Left renal pelvis (tissue), 4 donors: ENCODE measurements at regions not wholly inside any gene's neighbourhood (a gene's known extent, or its start where the extent isn't known, plus 50 kb on each side); places are given as distances from the start of the nearest gene placed in this dataset.
"Not testable (repeated sequence)": the region's sequence is repeated elsewhere in the genome, so short reads cannot be mapped to it uniquely, and the experiment has no call there.

Experiments
- DNase-seq, 4 donors: peaks; one replicate each; pipeline ENCODE4 v3.0.0-alpha.2; 2013; ENCODE audit warnings: low read depth in 4 of 4, low spot score in 3 of 4

DNA sequence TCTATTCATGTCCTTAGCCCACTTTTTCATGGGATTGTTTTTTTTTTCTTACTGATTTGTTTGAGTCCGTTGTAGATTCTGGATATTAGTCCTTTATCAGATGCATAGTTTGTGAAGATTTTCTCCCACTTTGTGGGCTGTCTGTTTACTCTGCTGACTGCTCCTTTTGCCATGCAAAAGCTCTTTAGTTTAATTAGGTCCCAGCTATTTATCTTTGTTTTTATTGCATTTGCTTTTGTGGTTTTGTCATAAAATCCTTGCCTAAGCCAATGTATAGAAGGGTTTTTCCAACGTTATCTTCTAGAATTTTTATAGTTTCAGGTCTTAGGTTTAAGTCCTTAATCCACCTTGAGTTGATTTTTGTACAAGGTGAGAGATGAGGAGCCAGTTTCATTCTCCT is 358.9 kb downstream of the ADAMTS20 start:
- not testable (repeated sequence) for DNase-seq

- DNase-seq, result not testable (repeated sequence)
These were observed 359.6 kb downstream of the ADAMTS20 start for GRCh38 chr12:43192442-43192841.

DNA sequence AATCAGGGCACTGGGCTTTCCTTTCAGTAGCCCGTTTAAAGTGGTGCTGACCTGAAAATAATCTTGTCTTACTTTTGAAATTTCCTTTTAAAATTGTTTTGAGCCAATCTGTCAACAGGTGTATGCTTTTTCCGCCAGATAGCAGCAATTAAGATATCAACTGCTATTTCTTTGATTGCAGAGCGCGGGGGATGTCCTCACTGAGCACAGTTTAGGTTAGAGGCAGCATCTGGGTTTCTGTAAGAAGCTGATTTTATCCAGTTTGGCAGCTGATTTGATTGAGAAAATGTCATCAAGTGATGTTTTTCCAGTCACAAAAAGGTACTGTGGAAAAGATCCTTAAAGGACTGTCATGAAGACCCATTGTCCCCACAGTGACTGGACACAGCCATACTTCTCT is 371.8 kb downstream of the ADAMTS20 start:
- no peak for DNase-seq

DNA sequence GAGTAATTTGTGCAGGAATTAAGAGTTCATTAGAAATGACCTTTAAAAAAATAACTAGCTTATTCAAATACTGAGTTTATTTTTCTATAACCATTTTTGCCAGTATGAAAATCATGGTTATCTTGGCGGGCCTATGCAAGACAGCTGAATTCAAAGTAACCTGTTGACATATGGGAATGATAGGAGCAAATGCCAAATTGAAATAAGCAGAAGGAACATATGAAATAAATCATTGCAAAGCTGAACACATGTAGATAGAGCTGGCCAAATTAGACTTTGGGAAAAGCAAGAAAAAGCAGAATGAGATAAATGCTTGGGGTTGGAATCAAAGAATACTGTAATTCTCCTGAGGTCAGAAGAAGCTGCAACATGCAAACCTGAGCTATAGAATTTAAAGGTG is 372.5 kb downstream of the ADAMTS20 start:
- no peak for DNase-seq

- DNase-seq, result no peak
These were observed 374.7 kb downstream of the ADAMTS20 start for GRCh38 chr12:43177276-43177675.

DNA sequence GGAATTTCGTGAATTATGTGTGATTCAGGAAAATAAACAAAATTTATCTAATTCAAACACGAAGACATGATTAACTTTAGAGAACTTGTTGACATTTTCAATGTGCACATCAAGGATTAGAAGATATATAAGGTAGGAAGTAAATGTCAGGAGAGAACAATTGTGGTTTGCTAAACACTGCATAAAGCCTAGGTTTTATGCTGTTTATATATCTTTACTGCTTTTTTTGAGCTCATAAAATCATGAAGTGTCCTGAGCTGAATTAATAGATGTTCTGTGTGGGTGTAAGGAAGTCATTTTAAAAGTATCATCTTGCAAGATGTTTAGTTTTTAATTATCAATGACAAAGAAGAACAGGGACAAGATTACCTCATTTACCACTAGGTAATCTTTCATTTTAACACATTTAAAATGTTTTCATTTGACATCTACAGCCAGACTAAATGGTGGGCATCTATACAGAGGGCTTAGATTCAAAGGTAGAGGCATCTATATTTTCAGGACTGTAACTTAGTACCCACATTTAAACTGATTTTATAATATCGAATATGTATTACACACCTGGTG is 382.8 kb downstream of the ADAMTS20 start:
- DNase-seq, result no peak

DNA sequence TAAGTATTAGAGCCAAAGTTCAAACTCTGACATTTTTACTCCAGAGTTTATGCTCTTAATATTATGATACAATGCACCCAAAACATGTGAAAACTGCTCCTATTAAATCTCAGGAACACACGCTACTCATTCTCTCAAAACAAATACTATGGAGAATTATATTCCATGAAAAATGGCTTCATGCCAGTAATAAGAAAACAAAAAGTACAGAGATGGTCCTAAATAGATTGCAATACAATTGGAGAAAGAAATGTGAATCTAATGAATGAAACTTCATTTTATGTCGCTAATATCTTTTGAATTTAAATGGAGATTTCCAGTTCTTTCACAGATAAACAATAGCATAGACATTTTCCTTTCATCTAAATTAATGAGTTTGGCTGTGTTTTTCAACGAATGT is 384.3 kb downstream of the ADAMTS20 start:
- no peak for DNase-seq

DNA sequence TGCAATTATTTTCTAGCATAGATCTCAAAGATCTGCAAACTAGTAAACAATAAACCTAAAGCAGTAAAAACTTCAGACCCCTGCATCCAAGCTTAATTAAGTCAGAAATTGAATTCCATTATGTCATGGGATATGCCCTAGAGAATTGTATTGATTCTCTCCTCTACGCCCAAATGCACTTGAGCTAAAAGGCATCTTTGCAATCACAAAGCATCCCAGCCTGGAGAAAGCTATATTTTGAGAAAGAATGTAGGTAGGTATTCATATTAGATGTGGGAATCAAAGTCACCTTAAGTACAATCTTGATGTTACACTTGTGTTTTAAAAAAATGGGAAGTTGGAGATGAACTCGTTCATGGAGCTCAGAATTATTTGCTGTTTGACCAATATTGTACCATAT is 386.7 kb downstream of the ADAMTS20 start:
- DNase-seq, result no peak

DNA sequence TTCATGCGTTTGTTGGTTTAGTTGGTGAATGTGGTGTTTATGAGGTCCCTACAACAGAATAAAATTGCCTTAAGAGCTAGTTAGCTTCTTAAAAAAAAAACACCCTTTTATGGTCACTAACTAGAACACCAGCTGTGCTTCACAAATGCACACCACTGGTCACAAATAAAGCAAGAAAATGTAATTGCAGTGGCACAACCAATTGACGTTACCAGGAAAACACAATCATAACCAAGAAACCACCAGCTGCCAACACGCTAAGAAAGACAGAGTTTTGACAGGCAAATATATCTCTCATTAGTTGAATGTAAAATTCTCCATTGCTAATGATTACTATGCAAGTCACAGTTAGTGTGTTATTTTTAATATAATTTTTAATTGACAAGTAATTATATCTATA is 389.9 kb downstream of the ADAMTS20 start:
- no peak for DNase-seq

GRCh38 chr12:43159506-43159905 is 392.5 kb downstream of the ADAMTS20 start:
- no peak for DNase-seq

DNA sequence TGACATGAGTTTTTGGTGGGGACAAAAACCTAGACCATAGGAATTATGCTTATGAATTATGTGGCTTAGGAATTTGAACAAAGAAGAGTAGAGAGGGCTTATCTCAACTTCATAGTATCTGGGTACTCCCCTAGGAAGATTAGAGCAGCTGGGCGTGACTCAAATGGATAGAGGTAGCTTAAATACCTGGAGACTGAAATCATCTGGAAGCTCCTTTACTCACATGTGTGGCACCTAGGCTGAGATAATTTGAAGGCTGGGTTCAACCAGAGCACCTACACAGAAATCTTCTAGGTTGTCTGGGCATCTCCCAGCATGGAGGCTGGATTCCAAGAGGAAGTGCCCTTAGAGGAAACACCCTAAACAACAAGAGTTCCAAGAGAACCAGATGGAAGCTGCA is 393.9 kb downstream of the ADAMTS20 start:
- DNase-seq, result no peak

DNA sequence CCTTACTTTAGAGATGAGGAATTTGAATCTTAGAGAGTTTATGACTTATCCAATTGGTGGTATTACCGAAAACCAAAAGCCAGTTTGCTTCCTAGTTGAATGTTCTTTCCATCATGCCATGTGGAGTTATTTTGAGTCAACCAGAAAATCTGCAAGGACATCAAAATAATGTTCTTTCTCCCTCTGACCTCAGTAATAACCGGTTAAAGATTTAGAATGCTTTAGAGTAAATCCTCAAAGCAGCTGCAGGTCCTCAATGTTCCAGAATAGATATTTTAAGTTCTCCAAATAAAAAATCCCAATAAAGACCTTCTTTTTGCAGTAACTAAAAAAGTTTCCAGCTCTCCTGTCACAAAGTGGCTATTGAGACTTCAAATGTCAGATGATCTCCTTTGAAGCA is 396.6 kb downstream of the ADAMTS20 start:
- DNase-seq, result no peak

DNA sequence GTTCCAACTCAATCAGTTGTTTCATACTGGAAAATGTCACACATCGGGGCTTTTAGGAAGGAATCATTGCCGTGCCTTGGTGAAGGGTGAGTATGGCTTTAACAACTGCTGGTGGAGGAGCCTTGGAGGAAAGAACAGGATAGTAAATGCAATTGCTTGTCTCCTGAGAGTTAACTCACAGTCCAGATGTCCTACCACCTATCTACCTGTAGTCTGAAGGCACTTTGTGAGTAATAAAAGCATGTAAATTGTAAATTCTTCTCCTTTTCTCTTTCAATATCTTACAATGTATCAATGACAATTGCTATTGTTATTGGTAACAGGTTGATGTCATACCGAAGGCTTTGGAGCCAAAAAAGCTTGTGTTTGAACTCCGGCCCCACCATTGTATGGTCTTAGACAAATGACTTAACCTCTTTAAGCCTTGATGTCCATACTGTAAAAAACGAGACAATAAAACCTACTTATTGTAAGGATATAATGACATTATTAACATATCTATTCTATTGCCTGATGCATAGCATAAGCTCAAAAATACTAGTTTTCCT is 397.4 kb downstream of the ADAMTS20 start:
- no peak for DNase-seq

- peak; percentile 22 to 41 (median 36) for DNase-seq
These were observed 400.5 kb downstream of the ADAMTS20 start for GRCh38 chr12:43151441-43151981.

DNA sequence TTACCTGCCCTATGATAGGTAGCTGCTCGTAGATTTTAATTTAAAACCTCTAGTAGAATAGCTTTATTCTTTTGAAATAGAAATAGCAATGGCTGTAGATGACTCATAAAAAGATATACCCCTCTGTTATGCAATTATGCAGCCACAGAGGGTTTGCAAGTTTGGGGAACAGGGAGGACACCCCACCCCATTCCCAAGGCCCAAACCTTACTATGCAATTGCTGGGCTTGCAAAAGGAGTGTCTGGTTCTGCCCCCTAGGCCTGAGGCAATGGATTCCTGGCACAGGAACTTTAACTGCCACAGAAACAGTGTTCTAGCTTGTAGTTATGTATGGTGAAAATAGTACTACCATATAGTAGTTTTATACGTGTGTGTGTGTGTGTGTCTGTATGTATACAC is 403.3 kb downstream of the ADAMTS20 start:
- no peak for DNase-seq

DNA sequence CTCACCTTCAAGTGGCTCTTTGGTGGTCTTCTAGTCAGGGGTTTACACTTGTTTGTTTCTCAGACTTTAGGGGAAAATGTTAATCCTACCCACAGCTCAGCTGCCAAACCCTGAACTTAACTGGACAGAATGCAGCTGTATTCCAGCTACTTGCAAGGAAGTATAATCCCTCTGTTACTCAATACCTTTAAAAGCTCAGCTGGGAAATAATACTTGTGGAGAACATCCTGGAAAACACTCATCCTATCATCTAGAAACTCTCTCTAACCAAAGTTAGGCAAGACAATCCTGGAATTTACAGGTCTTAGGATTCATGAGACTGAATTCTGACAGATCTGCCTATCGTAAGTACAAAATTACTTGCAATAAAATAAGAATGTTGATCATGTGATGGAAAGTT is 404.1 kb downstream of the ADAMTS20 start:
- DNase-seq, result no peak

GRCh38 chr12:43145481-43145880 is 406.5 kb downstream of the ADAMTS20 start:
- no peak for DNase-seq

DNA sequence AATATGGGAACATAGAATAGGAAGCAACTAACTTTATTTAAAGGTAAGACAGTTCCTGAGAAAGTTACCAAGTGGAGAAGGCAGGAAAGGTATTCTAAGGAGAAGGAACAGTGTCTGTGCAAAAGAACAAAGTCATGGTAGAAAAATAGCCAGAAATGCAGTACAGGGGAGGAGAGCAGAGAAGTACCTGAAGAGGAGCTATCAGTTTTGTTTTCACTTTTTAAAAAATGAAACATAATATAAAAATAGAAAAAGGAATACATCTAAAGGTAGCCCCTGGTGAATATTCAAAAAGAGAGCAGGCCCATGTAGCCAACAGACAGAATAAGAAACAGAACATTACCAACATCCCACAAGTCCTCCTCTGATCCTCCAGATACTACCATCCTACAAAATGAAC is 408.7 kb downstream of the ADAMTS20 start:
- DNase-seq, result no peak

DNA sequence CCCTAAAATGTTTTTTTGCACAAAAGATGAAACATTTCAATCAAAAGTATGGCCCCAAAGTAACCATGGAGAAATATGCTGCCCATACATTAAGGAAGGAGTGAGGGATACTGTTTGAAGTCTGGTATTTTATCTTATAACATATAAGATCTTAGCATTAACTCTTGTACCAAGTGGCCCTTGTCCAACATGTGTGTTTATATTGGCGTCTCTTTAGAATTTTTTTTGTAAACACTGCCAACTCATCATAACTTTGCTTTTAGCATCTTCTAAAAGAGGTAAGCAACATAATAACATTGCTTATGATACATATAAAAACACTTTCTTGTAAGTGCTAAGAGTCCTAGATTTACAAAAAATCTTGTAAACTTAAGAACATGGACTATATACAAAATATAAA is 419.7 kb downstream of the ADAMTS20 start:
- no peak for DNase-seq

DNA sequence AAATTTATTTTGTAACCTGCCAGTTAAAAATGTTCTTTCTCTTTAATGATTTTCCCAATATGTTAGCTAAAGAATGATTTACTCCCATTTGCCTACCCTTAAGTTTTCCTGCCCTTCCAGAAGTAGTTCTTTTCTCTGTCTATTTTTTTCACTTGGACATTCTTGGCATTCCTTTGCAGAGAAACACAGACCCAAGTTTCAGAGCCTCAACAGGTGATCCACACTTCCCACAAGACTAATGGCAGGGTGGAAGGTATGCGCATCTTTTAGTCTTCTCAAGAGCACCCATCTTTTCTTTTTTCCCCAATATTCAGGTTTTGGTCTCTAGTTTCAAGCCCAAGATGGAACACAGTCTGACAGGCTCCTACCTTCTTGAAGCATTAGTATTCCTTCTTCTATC is 420.7 kb downstream of the ADAMTS20 start:
- DNase-seq, result no peak

GRCh38 chr12:43127886-43128549 is 424.0 kb downstream of the ADAMTS20 start:
- peak in 1 of 4 donors; percentile 18 for DNase-seq

DNA sequence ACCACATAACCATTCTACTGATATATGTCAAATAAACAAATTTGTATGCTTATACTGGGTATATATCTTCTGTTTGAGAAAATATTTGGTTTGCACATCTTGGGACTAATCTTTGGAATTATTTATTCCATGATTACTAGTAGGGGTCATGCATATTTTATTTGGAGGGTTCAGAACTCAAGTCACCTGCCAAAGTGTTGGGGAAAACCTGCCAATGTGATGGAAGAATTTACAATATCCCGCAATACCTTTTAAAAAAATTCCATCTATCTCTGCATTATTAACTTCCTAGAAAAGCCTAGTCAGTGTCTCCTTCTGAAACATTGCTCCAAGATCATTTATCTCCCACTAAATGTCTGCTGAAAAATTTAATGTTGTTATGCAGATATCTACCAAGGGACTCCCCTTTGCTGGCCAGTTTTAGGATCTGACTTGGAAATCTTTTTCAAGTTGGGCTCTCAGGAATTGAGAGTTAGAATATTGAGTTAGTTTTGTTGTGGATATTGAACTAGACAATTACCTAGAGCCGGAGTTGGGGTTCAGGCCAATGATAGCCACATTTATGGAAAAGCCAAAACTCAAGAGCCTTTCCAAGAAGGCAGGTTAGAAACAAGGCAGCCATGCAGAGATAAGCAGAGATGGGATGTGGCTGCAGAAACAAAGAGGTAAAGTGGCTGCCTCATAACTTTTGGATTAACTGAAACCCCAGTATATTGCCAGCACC is 425.2 kb downstream of the ADAMTS20 start:
- no peak for DNase-seq
